ENCODE measurements at regions not wholly inside any gene's neighbourhood (a gene's known extent, or its start where the extent isn't known, plus 50 kb on each side); places are given as distances from the start of the nearest gene placed in this dataset.

DNA sequence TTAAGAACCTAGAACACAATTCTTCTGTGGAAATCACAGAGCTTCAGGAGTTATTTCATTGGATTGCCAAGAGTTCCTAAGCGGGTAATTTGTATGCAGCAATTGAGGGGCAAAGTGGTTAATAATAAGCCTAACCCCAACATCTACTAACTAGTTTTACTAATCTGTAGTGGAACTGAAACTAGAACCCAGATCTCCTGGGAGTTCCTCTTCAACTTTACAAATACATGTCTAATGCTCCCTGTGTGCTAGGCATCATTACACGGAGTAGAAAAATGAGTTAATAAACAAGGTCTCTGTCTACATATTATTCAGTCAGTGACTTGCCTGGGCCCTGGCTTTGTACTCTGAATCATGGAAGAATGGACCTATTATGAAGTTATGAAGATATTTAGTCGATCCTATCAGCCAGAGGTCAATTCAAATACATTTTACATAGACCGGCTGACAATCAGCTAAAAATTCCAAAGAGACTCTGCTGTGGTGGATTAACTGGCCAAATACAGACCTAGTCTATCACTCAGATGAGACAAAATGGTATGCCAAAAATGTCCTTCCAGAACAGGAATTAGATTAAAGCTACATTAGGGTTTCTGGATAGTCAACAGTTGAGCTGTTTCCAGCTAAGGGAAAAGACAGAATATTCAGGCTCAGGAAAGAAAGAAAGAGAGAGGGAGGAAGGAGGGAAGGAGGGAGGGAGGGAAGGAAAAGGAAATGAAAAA, 326.0 kb downstream of the FBXW7 start:
- TF ChIP-seq POLR2AphosphoS5 (IDR thresholded peaks at IDR 0.05) (no peak), POLR2A (IDR thresholded peaks at IDR 0.05) (no peak)
- TF ChIP-seq, protein P1, sequence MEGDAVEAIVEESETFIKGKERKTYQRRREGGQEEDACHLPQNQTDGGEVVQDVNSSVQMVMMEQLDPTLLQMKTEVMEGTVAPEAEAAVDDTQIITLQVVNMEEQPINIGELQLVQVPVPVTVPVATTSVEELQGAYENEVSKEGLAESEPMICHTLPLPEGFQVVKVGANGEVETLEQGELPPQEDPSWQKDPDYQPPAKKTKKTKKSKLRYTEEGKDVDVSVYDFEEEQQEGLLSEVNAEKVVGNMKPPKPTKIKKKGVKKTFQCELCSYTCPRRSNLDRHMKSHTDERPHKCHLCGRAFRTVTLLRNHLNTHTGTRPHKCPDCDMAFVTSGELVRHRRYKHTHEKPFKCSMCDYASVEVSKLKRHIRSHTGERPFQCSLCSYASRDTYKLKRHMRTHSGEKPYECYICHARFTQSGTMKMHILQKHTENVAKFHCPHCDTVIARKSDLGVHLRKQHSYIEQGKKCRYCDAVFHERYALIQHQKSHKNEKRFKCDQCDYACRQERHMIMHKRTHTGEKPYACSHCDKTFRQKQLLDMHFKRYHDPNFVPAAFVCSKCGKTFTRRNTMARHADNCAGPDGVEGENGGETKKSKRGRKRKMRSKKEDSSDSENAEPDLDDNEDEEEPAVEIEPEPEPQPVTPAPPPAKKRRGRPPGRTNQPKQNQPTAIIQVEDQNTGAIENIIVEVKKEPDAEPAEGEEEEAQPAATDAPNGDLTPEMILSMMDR (IDR thresholded peaks at IDR 0.05), result no peak
- Histone ChIP-seq H3K4me3 (no peak overlapping the region), H3K36me3 (no peaks in the 10 kb centered on the region), H3K27me3 (replicated peaks; ENCODE audit: insufficient read depth) (no peaks in the 10 kb centered on the region), H3K4me1 (replicated peaks) (no peaks in the 10 kb centered on the region), H3K27ac (no peak overlapping the region), H3K9me3 (no peaks in the 10 kb centered on the region)
- intact Hi-C loops (cut with DNase I), result no loop called here
- DNase-seq (ENCODE audit: low spot score), result no peak
- WGBS, result 90% methylated on average over 4 of the region's 4 CpGs

DNA sequence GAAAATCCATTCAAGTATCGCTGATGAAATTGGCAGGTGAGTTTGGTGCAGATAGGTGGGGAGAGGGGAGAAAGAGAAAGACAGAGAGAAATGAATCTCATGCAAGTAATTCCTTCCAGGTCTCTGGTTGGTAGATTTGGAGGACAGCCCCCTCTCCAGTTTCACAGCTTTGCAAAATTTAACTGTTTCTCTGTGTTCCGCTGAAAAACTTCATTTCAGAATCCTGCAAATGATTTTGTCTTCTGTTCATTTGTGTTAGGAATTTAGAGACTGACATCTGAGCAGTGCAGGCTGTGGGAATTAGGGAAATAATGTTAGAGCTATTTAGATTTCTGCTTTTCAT, 328.5 kb downstream of the FBXW7 start:
- 54% methylated on average over 2 of the region's 2 CpGs for WGBS
- intact Hi-C loops (cut with DNase I), result no loop called here
- no peak for DNase-seq (ENCODE audit: low spot score)
- no peaks in the 10 kb centered on the region for H3K36me3 ChIP-seq
- no peak overlapping the region for H3K27ac ChIP-seq
- TF ChIP-seq, protein P1 (IDR thresholded peaks at IDR 0.05), result no peak
- TF ChIP-seq POLR2A (IDR thresholded peaks at IDR 0.05) (no peak), POLR2AphosphoS5 (IDR thresholded peaks at IDR 0.05) (no peak)
- no peak overlapping the region for H3K4me3 ChIP-seq
- H3K4me1 ChIP-seq (replicated peaks), result no peaks in the 10 kb centered on the region
- H3K9me3 ChIP-seq, result no peaks in the 10 kb centered on the region
- no peaks in the 10 kb centered on the region for H3K27me3 ChIP-seq (replicated peaks; ENCODE audit: insufficient read depth)

DNA sequence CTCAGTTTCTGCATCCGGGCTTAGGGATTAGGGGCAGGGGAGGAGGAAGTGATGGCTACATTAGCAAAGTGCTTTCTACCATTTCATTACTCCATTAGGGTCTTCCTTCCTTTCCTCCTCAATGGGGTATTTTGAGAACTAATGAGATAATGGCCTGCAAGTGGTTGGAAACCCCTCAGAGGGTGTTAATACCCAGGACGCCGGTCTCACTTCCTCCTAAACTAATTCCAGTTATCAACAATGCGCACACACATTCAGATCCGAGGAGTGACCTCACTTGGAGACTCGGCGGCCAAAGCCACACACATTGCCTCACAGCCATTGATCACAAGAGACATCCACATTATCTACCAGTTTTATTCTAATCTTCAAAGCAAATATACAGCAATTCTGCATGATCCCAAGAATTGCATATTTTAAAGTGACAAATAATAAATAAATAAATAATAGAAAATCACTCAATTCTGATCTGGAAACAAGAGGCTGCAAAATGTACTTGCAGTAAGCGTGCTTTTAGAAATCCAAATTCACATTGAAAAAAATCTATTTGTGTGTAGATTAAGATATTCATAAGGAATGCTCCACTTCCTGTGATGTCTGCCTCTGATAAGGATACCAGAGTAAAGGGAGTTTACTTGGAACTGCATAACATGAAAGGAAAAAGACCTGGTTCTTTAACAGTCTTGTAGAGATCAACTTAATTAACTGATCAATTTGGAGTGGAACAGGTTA, 329.1 kb downstream of the FBXW7 start:
- TF ChIP-seq POLR2AphosphoS5 (IDR thresholded peaks at IDR 0.05), result no peak
- no peak for TF ChIP-seq POLR2A (IDR thresholded peaks at IDR 0.05)
- TF ChIP-seq, protein P1 (IDR thresholded peaks at IDR 0.05), result no peak
- no peaks in the 10 kb centered on the region for H3K27me3 ChIP-seq (replicated peaks; ENCODE audit: insufficient read depth)
- intact Hi-C loops (cut with DNase I), result no loop called here
- H3K4me1 ChIP-seq (replicated peaks), result no peaks in the 10 kb centered on the region
- no peak overlapping the region for H3K4me3 ChIP-seq
- WGBS, result 80% methylated on average over 8 of the region's 8 CpGs
- H3K27ac ChIP-seq, result no peak overlapping the region
- H3K9me3 ChIP-seq, result no peaks in the 10 kb centered on the region
- no peaks in the 10 kb centered on the region for H3K36me3 ChIP-seq
- no peak for DNase-seq (ENCODE audit: low spot score)

DNA sequence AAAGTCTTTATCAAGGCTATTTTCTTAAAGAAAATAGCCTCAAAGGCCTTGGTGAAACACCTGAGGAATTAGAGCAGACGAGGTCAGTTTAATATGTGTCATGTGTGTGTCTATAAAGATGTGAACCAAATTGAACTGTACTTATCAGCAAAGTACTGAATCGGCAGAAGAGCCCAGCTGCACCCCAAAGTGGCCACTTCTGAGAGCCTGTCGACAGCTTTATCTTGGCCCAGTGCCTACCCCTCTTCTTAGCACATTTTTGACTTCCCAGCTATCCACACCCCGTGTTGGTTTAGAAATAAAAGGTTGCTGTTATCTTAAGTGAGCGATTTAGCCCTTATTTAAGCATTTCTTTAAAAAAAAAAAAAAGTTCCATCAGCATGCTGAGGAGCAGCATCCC, 329.7 kb downstream of the FBXW7 start:
- DNase-seq (ENCODE audit: low spot score), result no peak
- Histone ChIP-seq H3K4me3 (no peak overlapping the region), H3K27me3 (replicated peaks; ENCODE audit: insufficient read depth) (no peaks in the 10 kb centered on the region), H3K9me3 (no peaks in the 10 kb centered on the region), H3K27ac (no peak overlapping the region), H3K36me3 (no peaks in the 10 kb centered on the region), H3K4me1 (replicated peaks) (no peaks in the 10 kb centered on the region)
- TF ChIP-seq, protein P1 (IDR thresholded peaks at IDR 0.05), result no peak
- TF ChIP-seq POLR2A (IDR thresholded peaks at IDR 0.05) (no peak), POLR2AphosphoS5 (IDR thresholded peaks at IDR 0.05) (no peak)
- intact Hi-C loops (cut with DNase I), result no loop called here
- 43% methylated on average over 5 of the region's 5 CpGs for WGBS

DNA sequence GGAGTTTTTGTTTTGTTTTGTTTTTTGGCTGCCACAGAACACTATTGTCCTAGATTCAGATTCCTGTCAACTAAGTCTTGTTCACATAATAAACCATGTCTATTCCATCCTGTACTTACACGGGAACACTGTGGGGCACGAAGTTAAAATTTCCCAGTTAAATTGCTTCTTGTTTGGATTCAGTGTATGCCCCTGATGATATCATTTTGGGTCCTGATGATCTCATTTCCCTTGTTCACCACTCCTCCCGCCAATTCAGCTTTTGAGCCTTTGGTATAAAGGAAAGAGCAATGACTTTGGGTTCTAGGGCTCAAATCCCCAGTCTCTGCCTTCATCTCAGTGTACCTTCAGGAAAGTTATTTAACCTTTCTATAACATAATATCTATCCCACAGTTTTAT, 333.5 kb downstream of the FBXW7 start:
- Histone ChIP-seq H3K27me3 (replicated peaks; ENCODE audit: insufficient read depth) (no peaks in the 10 kb centered on the region), H3K36me3 (no peaks in the 10 kb centered on the region), H3K4me3 (no peak overlapping the region), H3K27ac (no peak overlapping the region), H3K9me3 (no peaks in the 10 kb centered on the region), H3K4me1 (replicated peaks) (no peaks in the 10 kb centered on the region)
- TF ChIP-seq, protein P1 (IDR thresholded peaks at IDR 0.05), result no peak
- TF ChIP-seq POLR2AphosphoS5 (IDR thresholded peaks at IDR 0.05) (no peak), POLR2A (IDR thresholded peaks at IDR 0.05) (no peak)
- no peak for DNase-seq (ENCODE audit: low spot score)
- intact Hi-C loops (cut with DNase I), result no loop called here
- 53% methylated on average over 3 of the region's 3 CpGs for WGBS
